PFSK-1 (cell line): ENCODE measurements at regions not wholly inside any gene's neighbourhood (a gene's known extent, or its start where the extent isn't known, plus 50 kb on each side); places are given as distances from the start of the nearest gene placed in this dataset.

Source experiments
- POLR2AphosphoS5 ChIP-seq: IDR thresholded peaks from 2 replicates; pipeline ENCODE4 v1.6.1; 2012; ENCODE audit warnings: low read depth, mild to moderate bottlenecking, control low read depth, low read length, moderate library complexity
- TF ChIP-seq, protein P1 (sequence below), 2 experiments: IDR thresholded peaks; 2 replicates each; pipeline versions ENCODE4 v1.6.1 to v1.8.0; 2011 to 2012; ENCODE audit warnings: low read depth in 2 of 2, low read length in 2 of 2, control low read depth in 1 of 2, inconsistent platforms in 1 of 2, mild to moderate bottlenecking in 1 of 2, moderate library complexity in 1 of 2; ENCODE audit not compliant: insufficient read depth in 1 of 2

GRCh38 chr9:129365196-129365595 lies 187.1 kb upstream of the IER5L start:
- TF ChIP-seq POLR2AphosphoS5, result no peak
- TF ChIP-seq, protein P1, sequence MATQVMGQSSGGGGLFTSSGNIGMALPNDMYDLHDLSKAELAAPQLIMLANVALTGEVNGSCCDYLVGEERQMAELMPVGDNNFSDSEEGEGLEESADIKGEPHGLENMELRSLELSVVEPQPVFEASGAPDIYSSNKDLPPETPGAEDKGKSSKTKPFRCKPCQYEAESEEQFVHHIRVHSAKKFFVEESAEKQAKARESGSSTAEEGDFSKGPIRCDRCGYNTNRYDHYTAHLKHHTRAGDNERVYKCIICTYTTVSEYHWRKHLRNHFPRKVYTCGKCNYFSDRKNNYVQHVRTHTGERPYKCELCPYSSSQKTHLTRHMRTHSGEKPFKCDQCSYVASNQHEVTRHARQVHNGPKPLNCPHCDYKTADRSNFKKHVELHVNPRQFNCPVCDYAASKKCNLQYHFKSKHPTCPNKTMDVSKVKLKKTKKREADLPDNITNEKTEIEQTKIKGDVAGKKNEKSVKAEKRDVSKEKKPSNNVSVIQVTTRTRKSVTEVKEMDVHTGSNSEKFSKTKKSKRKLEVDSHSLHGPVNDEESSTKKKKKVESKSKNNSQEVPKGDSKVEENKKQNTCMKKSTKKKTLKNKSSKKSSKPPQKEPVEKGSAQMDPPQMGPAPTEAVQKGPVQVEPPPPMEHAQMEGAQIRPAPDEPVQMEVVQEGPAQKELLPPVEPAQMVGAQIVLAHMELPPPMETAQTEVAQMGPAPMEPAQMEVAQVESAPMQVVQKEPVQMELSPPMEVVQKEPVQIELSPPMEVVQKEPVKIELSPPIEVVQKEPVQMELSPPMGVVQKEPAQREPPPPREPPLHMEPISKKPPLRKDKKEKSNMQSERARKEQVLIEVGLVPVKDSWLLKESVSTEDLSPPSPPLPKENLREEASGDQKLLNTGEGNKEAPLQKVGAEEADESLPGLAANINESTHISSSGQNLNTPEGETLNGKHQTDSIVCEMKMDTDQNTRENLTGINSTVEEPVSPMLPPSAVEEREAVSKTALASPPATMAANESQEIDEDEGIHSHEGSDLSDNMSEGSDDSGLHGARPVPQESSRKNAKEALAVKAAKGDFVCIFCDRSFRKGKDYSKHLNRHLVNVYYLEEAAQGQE (IDR thresholded peaks at IDR 0.05; ENCODE audit: insufficient read depth in 1 of 2, low read depth in 2 of 2, low read length in 2 of 2), result no peak
